ENCODE measurements at regions not wholly inside any gene's neighbourhood (a gene's known extent, or its start where the extent isn't known, plus 50 kb on each side); places are given as distances from the start of the nearest gene placed in this dataset.
"Not testable (repeated sequence)": the region's sequence is repeated elsewhere in the genome, so short reads cannot be mapped to it uniquely, and the experiment has no call there.

DNA sequence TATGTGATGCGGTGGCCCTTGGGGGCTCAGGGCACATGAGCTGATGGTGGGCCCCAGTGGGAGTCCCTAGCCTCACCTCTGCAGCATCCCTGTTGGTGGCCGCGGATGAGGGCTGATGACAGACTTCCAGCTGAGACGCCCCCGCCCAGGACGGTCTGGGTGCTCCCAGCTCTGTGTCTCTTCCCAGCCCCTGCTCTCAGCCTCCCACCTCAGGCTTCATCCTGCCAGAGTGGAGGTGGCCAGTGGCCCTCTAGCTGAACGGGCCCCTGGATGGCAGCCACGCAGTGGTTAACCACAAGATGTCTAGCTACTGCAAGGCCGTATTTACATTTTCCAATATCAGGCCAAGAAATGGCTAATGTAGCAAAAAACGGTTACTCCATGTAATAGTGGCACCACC is 205.3 kb upstream of the LINGO1 start:
- H3K4me3 ChIP-seq (ENCODE audit: low read length): no peak overlapping the region
- TF ChIP-seq ZNF274 (IDR thresholded peaks at IDR 0.05; ENCODE audit: low read depth, low read length): no peak

- H3K4me3 ChIP-seq (ENCODE audit: low read length): no peak overlapping the region
- no peak for TF ChIP-seq ZNF274 (IDR thresholded peaks at IDR 0.05; ENCODE audit: low read depth, low read length)
Observed at GRCh38 chr15:77837649-77838025, 204.9 kb upstream of the LINGO1 start.

DNA sequence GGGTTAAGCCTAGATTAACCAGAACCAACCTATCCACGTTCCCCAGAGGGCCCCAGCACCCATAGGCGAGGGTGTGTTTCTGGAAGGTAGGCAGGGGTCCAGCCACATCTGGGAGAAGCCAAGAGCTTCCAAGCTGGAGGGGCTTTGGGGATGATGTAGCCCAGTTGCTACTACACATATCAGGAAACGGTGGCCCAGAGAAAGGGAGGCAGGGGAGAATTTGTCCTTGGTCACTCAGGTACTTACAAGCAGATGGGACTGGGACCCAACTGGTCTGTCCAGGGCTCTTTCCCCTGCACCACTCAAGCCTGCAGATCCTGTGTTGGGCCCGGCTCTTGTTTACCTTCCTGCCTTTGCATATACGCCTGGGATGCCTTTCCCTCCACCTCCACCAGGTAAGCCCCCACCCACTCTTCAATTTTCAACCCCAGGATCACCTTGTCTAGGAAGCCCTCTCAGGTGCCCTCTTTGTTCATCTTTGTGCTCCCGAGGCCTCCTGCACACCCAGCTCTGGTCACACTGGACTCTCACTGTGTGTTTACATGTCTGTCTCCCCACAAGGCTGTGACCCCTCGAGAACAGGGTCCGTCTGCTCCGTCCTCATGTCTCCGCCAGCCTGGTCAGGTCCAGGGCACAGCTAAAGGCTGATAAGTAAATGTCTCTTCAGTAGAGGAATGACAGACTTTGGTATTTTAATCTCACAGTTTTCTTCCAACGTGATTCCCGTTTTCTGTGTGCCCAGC is 204.4 kb upstream of the LINGO1 start:
- TF ChIP-seq ZNF274 (IDR thresholded peaks at IDR 0.05; ENCODE audit: low read depth, low read length): no peak
- no peak overlapping the region for H3K4me3 ChIP-seq (ENCODE audit: low read length)

DNA sequence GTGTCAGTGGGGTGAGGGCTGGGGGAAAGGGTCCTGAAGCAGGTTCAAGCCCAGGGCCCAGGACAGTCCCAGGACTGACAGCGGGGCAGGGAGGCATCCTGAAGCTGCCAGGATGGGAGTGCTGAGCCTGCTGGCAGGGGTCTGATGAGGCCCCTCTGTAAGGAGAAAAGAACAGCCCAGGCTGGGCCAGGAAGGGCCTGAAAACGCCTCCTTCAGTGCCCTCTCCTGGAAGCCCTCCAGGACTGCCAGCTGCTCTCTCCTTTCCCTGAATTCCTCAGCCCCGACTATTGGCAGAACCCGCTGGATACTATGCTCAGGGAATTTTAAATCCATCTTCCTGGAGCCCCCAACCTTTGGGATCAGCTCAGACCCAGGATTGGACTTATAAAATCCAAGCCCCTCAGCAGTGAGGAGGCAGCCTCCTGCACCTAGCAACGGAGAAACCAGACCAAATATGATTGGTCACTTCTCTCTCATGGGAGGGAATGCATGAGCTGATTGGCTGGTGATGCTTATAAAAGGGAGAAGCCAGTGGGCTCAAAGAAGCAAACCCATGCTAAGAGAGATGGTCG is 203.5 kb upstream of the LINGO1 start:
- H3K4me3 ChIP-seq (ENCODE audit: low read length): no peak overlapping the region
- no peak for TF ChIP-seq ZNF274 (IDR thresholded peaks at IDR 0.05; ENCODE audit: low read depth, low read length)

GRCh38 chr15:77834276-77834990 is 201.7 kb upstream of the LINGO1 start:
- H3K4me3 ChIP-seq (ENCODE audit: low read length): no peak overlapping the region

GRCh38 chr15:77832874-77833273 is 200.2 kb upstream of the LINGO1 start:
- no peak for TF ChIP-seq ZNF274 (IDR thresholded peaks at IDR 0.05; ENCODE audit: low read depth, low read length)
- H3K4me3 ChIP-seq (ENCODE audit: low read length): no peak overlapping the region

More at GRCh38 chr15:77834276-77834990, 201.7 kb upstream of the LINGO1 start:
- TF ChIP-seq ZNF274 (IDR thresholded peaks at IDR 0.05; ENCODE audit: low read depth, low read length): no peak

DNA sequence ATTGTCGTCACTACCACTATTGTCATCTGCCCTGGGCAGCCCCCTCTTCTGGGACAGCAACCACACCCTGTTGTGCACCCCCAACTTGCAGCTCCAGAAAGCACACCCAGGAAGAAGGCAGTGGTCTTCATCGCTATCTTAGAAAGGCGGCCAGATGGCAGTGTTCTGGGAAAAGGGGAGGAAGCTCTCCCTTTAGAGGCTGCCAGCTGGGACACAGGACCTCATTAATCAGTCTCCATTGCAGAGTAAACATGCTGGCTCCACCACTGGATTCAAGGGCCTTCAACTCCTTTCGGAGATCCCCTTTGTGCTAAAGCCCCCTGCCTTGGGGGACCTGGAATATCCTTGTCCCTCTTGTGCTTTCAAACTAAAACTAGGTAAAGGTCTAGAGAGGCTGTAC is 199.3 kb upstream of the LINGO1 start:
- no peak overlapping the region for H3K4me3 ChIP-seq (ENCODE audit: low read length)
- no peak for TF ChIP-seq ZNF274 (IDR thresholded peaks at IDR 0.05; ENCODE audit: low read depth, low read length)

GRCh38 chr15:77830051-77830468 is 197.3 kb upstream of the LINGO1 start:
- no peak overlapping the region for H3K4me3 ChIP-seq (ENCODE audit: low read length)
- no peak for TF ChIP-seq ZNF274 (IDR thresholded peaks at IDR 0.05; ENCODE audit: low read depth, low read length)

DNA sequence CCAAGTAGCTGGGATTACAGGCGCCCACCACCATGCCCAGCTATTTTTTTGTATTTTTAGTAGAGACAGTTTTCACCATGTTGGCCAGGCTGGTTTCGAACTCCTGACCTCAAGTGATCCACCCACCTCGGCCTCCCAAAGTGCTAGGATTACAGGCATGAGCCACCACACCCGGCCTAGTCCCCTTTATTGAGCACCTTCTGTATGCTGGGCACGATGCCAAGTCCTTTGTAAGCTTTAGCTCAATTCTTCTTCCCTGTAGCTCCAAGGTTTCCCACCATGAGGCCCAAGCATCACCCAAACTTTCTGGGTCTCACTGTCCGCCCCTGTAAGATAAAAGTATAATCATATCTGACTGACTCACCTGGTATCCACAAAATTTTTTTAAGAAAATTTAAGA is 196.6 kb upstream of the LINGO1 start:
- not testable (repeated sequence) for H3K4me3 ChIP-seq (ENCODE audit: low read length)

DNA sequence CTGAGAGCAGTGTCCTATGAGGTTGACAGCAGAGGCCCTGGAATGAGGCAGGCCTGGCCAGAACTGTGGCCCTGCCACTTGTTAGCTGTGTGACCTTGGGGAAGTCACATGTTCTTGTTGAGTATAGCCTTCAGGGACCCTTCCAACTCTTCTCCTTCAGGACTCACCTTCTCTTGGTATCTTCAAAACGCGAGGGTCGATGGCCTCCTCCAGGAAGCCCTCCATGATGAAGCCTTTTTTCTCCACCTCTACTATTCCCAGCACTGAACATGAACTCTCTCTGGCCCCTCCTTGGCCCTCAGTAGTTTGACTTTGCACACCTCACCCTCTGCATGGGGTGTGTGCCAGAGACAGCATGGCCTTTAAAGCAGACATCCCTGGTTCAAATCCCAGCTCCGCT is 195.1 kb upstream of the LINGO1 start:
- TF ChIP-seq ZNF274 (IDR thresholded peaks at IDR 0.05; ENCODE audit: low read depth, low read length): no peak
- H3K4me3 ChIP-seq (ENCODE audit: low read length): no peak overlapping the region

GRCh38 chr15:77826006-77826695 is 193.4 kb upstream of the LINGO1 start:
- no peak for TF ChIP-seq ZNF274 (IDR thresholded peaks at IDR 0.05; ENCODE audit: low read depth, low read length)
- no peak overlapping the region for H3K4me3 ChIP-seq (ENCODE audit: low read length)

DNA sequence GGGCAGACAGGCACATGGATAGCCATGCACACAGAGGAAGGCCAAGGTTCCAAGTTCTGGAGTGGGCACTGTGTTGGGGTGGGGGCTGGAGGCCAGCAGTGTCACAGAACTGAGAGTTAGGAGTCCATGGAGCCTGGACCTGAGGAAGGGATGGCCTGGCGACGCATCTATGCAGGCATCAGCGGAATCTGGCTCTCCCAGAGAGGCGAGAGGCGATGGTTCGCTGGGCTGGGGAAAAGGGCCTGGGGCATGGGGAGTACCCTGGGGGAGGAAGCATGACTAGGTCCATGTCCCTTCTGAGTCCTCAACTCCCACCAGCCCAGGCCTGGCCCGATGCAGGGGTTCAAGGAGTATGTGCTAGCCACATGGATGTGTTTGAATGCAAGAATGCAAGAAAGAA is 192.8 kb upstream of the LINGO1 start:
- no peak overlapping the region for H3K4me3 ChIP-seq (ENCODE audit: low read length)
- no peak for TF ChIP-seq ZNF274 (IDR thresholded peaks at IDR 0.05; ENCODE audit: low read depth, low read length)

DNA sequence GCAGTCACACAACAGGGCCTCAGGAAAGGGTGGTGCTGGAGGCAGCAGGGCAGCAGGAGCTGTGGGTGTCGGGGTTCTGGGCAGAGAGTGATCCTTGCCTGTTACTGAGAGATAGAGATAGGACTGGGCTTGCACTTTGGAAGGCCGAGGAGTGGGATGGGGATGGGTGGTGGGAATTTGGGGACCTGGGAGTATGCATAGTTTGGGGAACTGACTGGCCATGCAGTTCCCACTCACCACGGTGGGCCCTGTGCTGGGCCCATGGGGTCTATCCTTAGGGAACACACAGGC is 192.5 kb upstream of the LINGO1 start:
- no peak overlapping the region for H3K4me3 ChIP-seq (ENCODE audit: low read length)
- no peak for TF ChIP-seq ZNF274 (IDR thresholded peaks at IDR 0.05; ENCODE audit: low read depth, low read length)

GRCh38 chr15:77824361-77825251 is 191.9 kb upstream of the LINGO1 start:
- no peak overlapping the region for H3K4me3 ChIP-seq (ENCODE audit: low read length)
- TF ChIP-seq ZNF274 (IDR thresholded peaks at IDR 0.05; ENCODE audit: low read depth, low read length): no peak

Data from GM08714 (cell line).